ENCODE measurements at regions not wholly inside any gene's neighbourhood (a gene's known extent, or its start where the extent isn't known, plus 50 kb on each side); places are given as distances from the start of the nearest gene placed in this dataset.

- DNase-seq: no peak
Observed at GRCh38 chr22:27491888-27492287, 309.7 kb downstream of the MN1 start.

GRCh38 chr22:27492566-27493201 lies 308.9 kb downstream of the MN1 start:
- no peak for DNase-seq

- no peak for DNase-seq
Observed at GRCh38 chr22:27493796-27494195, 307.8 kb downstream of the MN1 start.

- no peak for DNase-seq
Observed at GRCh38 chr22:27494785-27495184, 306.8 kb downstream of the MN1 start.

GRCh38 chr22:27495325-27495724 lies 306.2 kb downstream of the MN1 start:
- no peak for DNase-seq

- no peak for DNase-seq
Observed at GRCh38 chr22:27499121-27499520, 302.4 kb downstream of the MN1 start.

GRCh38 chr22:27501191-27501936 lies 300.2 kb downstream of the MN1 start:
- DNase-seq: no peak

- DNase-seq: no peak
Observed at GRCh38 chr22:27502327-27502726, 299.2 kb downstream of the MN1 start.

GRCh38 chr22:27504360-27505253 lies 296.9 kb downstream of the MN1 start:
- DNase-seq: no peak

- DNase-seq: no peak
Observed at GRCh38 chr22:27507111-27507611, 294.4 kb downstream of the MN1 start.

GRCh38 chr22:27507935-27508526 lies 293.5 kb downstream of the MN1 start:
- no peak for DNase-seq

GRCh38 chr22:27509132-27509920 lies 292.2 kb downstream of the MN1 start:
- DNase-seq: no peak

- DNase-seq: no peak
Observed at GRCh38 chr22:27510024-27510423, 291.5 kb downstream of the MN1 start.

GRCh38 chr22:27512283-27512761 lies 289.2 kb downstream of the MN1 start:
- no peak for DNase-seq

GRCh38 chr22:27513021-27513420 lies 288.5 kb downstream of the MN1 start:
- no peak for DNase-seq

GRCh38 chr22:27514601-27515523 lies 286.7 kb downstream of the MN1 start:
- DNase-seq: no peak

GRCh38 chr22:27517361-27518155 lies 284.0 kb downstream of the MN1 start:
- no peak for DNase-seq

GRCh38 chr22:27518531-27519340 lies 282.8 kb downstream of the MN1 start:
- DNase-seq: no peak

GRCh38 chr22:27523711-27524110 lies 277.8 kb downstream of the MN1 start:
- DNase-seq: no peak
